Urothelium cell line (cell line): ENCODE measurements at regions not wholly inside any gene's neighbourhood (a gene's known extent, or its start where the extent isn't known, plus 50 kb on each side); places are given as distances from the start of the nearest gene placed in this dataset.
"Not testable (repeated sequence)": the region's sequence is repeated elsewhere in the genome, so short reads cannot be mapped to it uniquely, and the experiment has no call there.

ENCODE experiments used
- DNase-seq: peaks from one replicate; pipeline ENCODE4 v3.0.0; 2011; ENCODE audit warnings: low spot score, mixed read lengths
- FAIRE-seq: peaks from 2 replicates; lab custom pipeline; 2011; peaks lifted over from hg19 to GRCh38; lab: Jason Lieb, UNC

GRCh38 chr9:103068753-103069152, 73.6 kb downstream of the CYLC2 start:
- FAIRE-seq (no peak), DNase-seq (no peak)

- FAIRE-seq (no peak), DNase-seq (no peak)
These were observed 83.4 kb downstream of the CYLC2 start for GRCh38 chr9:103078581-103078980.

- FAIRE-seq (no peak), DNase-seq (no peak)
These were observed 87.4 kb downstream of the CYLC2 start for GRCh38 chr9:103082494-103082893.

GRCh38 chr9:103089357-103089756, 94.2 kb downstream of the CYLC2 start:
- no peak for FAIRE-seq

GRCh38 chr9:103104101-103104500, 109.0 kb downstream of the CYLC2 start:
- DNase-seq (no peak), FAIRE-seq (no peak)

More at GRCh38 chr9:103089357-103089756, 94.2 kb downstream of the CYLC2 start:
- no peak for DNase-seq

GRCh38 chr9:103116246-103116645, 121.1 kb downstream of the CYLC2 start:
- FAIRE-seq (no peak), DNase-seq (no peak)

GRCh38 chr9:103126494-103126893, 131.4 kb downstream of the CYLC2 start:
- no peak for FAIRE-seq
- DNase-seq = no peak

GRCh38 chr9:103139891-103140290, 144.8 kb downstream of the CYLC2 start:
- no peak for DNase-seq
- no peak for FAIRE-seq

- DNase-seq (no peak), FAIRE-seq (no peak)
These were observed 157.3 kb downstream of the CYLC2 start for GRCh38 chr9:103152473-103152872.

- DNase-seq = no peak
- FAIRE-seq = no peak
These were observed 172.4 kb downstream of the CYLC2 start for GRCh38 chr9:103167530-103167929.

- FAIRE-seq = no peak
- no peak for DNase-seq
These were observed 173.1 kb downstream of the CYLC2 start for GRCh38 chr9:103168254-103168653.

GRCh38 chr9:103169798-103170197, 174.7 kb downstream of the CYLC2 start:
- no peak for FAIRE-seq

GRCh38 chr9:103183701-103184171, 188.6 kb downstream of the CYLC2 start:
- no peak for FAIRE-seq
- no peak for DNase-seq

More at GRCh38 chr9:103169798-103170197, 174.7 kb downstream of the CYLC2 start:
- no peak for DNase-seq

- FAIRE-seq (no peak), DNase-seq (no peak)
These were observed 191.8 kb downstream of the CYLC2 start for GRCh38 chr9:103186959-103187358.

- no peak for FAIRE-seq
These were observed 193.7 kb downstream of the CYLC2 start for GRCh38 chr9:103188781-103189350.

GRCh38 chr9:103193992-103194391, 198.9 kb downstream of the CYLC2 start:
- FAIRE-seq = no peak
- no peak for DNase-seq

More at GRCh38 chr9:103188781-103189350, 193.7 kb downstream of the CYLC2 start:
- DNase-seq = no peak

- FAIRE-seq = no peak
- no peak for DNase-seq
These were observed 208.0 kb downstream of the CYLC2 start for GRCh38 chr9:103203172-103203571.

GRCh38 chr9:103205881-103206585, 210.9 kb downstream of the CYLC2 start:
- not testable (repeated sequence) for DNase-seq, FAIRE-seq

- no peak for DNase-seq
- FAIRE-seq = no peak
These were observed 215.5 kb downstream of the CYLC2 start for GRCh38 chr9:103210607-103211006.

GRCh38 chr9:103215197-103215596, 220.1 kb downstream of the CYLC2 start:
- FAIRE-seq (no peak), DNase-seq (no peak)

- DNase-seq (no peak), FAIRE-seq (no peak)
These were observed 230.8 kb downstream of the CYLC2 start for GRCh38 chr9:103225702-103226646.
